HCT116 (cell line): ENCODE measurements at regions not wholly inside any gene's neighbourhood (a gene's known extent, or its start where the extent isn't known, plus 50 kb on each side); places are given as distances from the start of the nearest gene placed in this dataset.

Experiments used
- CEBPB ChIP-seq: IDR thresholded peaks from 2 replicates; pipeline ENCODE4 v1.6.1; 2012; ENCODE audit warnings: low read depth
- EGR1 ChIP-seq: IDR thresholded peaks from 2 replicates; pipeline ENCODE4 v1.6.1; 2012; ENCODE audit warnings: low read depth
- EZH2 ChIP-seq: fragments of 200-600 bp; sonication (generic); IDR thresholded peaks from 2 replicates; pipeline ENCODE4 v1.6.1; 2017; ENCODE audit warnings: antibody characterized with exemption, mixed run types
- EZH2phosphoT487 ChIP-seq: fragments of 200-600 bp; IDR thresholded peaks from 2 replicates; pipeline ENCODE4 v1.6.1; 2018; ENCODE audit warnings: antibody characterized with exemption, borderline replicate concordance
- MAX ChIP-seq: IDR thresholded peaks from 2 replicates; pipeline ENCODE4 v1.6.1; 2012
- POLR2A ChIP-seq: IDR thresholded peaks from 2 replicates; pipeline ENCODE4 v1.7.0; 2011; ENCODE audit warnings: borderline replicate concordance; ENCODE audit not compliant: insufficient read depth, insufficient read length; ENCODE audit errors: extremely low read depth
- POLR2AphosphoS5 ChIP-seq: IDR thresholded peaks from 2 replicates; pipeline ENCODE4 v1.6.1; 2011; ENCODE audit warnings: mild to moderate bottlenecking, low read depth, low read length, moderate library complexity
- REST ChIP-seq: IDR thresholded peaks from 2 replicates; pipeline ENCODE4 v1.6.1; 2012; ENCODE audit warnings: low read depth
- SP1 ChIP-seq: IDR thresholded peaks from 2 replicates; pipeline ENCODE4 v1.6.1; 2012; ENCODE audit warnings: low read depth
- SRF ChIP-seq: IDR thresholded peaks from 2 replicates; pipeline ENCODE4 v1.6.1; 2012; ENCODE audit warnings: low read depth
- ZNF274 ChIP-seq: fragments of 200-500 bp; sonication (Bioruptor generic); IDR thresholded peaks from 2 replicates; pipeline ENCODE4 v1.6.1; 2014; ENCODE audit warnings: mild to moderate bottlenecking, low read depth, low read length, inconsistent platforms
- TF ChIP-seq, protein P1 (sequence below), 3 experiments: fragments of 200-600 bp in 1 of 3; sonication (generic) in 1 of 3; IDR thresholded peaks in 2 of 3; conservative IDR thresholded peaks in 1 of 3; 2 replicates each; pipeline ENCODE4 v1.5.1; 2012 to 2017; ENCODE audit warnings: low read depth in 2 of 3, low read length in 2 of 3, antibody characterized with exemption in 1 of 3, borderline replicate concordance in 1 of 3, control low read depth in 1 of 3, mild to moderate bottlenecking in 1 of 3, mixed read lengths in 1 of 3, mixed run types in 1 of 3, moderate library complexity in 1 of 3; ENCODE audit not compliant: insufficient read depth in 1 of 3

DNA sequence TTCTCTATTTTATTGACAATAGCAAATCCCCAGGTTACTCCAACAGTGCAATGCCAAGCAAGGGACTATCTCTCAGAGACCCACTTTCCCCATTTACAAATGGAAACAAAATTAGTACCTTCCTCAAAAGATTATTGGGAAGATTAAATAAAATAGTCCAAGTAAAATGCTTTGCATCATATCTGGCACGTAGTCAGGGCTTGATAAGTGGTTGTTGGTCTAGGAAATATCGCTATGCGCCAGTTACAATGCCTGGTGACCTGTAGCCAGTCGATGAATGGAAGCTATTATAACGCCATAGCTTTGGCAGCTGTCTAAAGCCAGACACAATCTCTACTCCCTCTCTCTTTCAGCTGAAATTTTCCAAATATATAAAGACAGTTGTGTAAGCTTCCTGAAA, 220.3 kb downstream of the RAP2A start:
- TF ChIP-seq MAX (no peak), REST (no peak), EZH2 (no peak), ZNF274 (no peak), EGR1 (no peak), POLR2A (no peak), SP1 (no peak), POLR2AphosphoS5 (no peak), CEBPB (no peak), SRF (no peak), EZH2phosphoT487 (no peak)
- TF ChIP-seq, protein P1, sequence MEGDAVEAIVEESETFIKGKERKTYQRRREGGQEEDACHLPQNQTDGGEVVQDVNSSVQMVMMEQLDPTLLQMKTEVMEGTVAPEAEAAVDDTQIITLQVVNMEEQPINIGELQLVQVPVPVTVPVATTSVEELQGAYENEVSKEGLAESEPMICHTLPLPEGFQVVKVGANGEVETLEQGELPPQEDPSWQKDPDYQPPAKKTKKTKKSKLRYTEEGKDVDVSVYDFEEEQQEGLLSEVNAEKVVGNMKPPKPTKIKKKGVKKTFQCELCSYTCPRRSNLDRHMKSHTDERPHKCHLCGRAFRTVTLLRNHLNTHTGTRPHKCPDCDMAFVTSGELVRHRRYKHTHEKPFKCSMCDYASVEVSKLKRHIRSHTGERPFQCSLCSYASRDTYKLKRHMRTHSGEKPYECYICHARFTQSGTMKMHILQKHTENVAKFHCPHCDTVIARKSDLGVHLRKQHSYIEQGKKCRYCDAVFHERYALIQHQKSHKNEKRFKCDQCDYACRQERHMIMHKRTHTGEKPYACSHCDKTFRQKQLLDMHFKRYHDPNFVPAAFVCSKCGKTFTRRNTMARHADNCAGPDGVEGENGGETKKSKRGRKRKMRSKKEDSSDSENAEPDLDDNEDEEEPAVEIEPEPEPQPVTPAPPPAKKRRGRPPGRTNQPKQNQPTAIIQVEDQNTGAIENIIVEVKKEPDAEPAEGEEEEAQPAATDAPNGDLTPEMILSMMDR (IDR thresholded peaks at IDR 0.05 in 2 of 3, conservative IDR thresholded peaks at IDR 0.05 in 1 of 3; ENCODE audit: borderline replicate concordance in 1 of 3, insufficient read depth in 1 of 3, low read depth in 2 of 3, low read length in 2 of 3) = no peak
